Right renal pelvis (tissue), 4 donors: ENCODE measurements at regions not wholly inside any gene's neighbourhood (a gene's known extent, or its start where the extent isn't known, plus 50 kb on each side); places are given as distances from the start of the nearest gene placed in this dataset.
A peak's percentile ranks its signal among the peaks of the same experiment; 100 is the strongest.

Source experiments
- DNase-seq, 4 donors: peaks; one replicate each; pipeline ENCODE4 v3.0.0-alpha.2; 2013; ENCODE audit warnings: low read depth in 4 of 4, low spot score in 3 of 4, missing footprints in 1 of 4

GRCh38 chr11:70641369-70641768 is 243.0 kb downstream of the CTTN start:
- DNase-seq, result no peak

GRCh38 chr11:70642266-70642665 is 243.9 kb downstream of the CTTN start:
- DNase-seq, result no peak

GRCh38 chr11:70643642-70644041 is 245.3 kb downstream of the CTTN start:
- DNase-seq, result no peak

GRCh38 chr11:70644343-70645060 is 246.2 kb downstream of the CTTN start:
- DNase-seq, result no peak

GRCh38 chr11:70645537-70645936 is 247.2 kb downstream of the CTTN start:
- no peak for DNase-seq

GRCh38 chr11:70646272-70647049 is 248.1 kb downstream of the CTTN start:
- DNase-seq, result no peak

- DNase-seq, result no peak
Measured at GRCh38 chr11:70647188-70648166, 249.1 kb downstream of the CTTN start.

- peak; percentile 77 to 88 (median 84) for DNase-seq
Measured at GRCh38 chr11:70650075-70650909, 252.0 kb downstream of the CTTN start.

GRCh38 chr11:70651031-70651430 is 252.7 kb downstream of the CTTN start:
- no peak for DNase-seq

- no peak for DNase-seq
Measured at GRCh38 chr11:70654016-70654415, 255.7 kb downstream of the CTTN start.

- DNase-seq, result no peak
Measured at GRCh38 chr11:70655816-70656215, 257.5 kb downstream of the CTTN start.

GRCh38 chr11:70656252-70656651 is 257.9 kb downstream of the CTTN start:
- no peak for DNase-seq

- no peak for DNase-seq
Measured at GRCh38 chr11:70660059-70660888, 261.9 kb downstream of the CTTN start.

- no peak for DNase-seq
Measured at GRCh38 chr11:70660889-70661197, 262.5 kb downstream of the CTTN start.

GRCh38 chr11:70661761-70662501 is 263.6 kb downstream of the CTTN start:
- DNase-seq, result no peak

GRCh38 chr11:70662691-70663098 is 264.4 kb downstream of the CTTN start:
- DNase-seq, result no peak

GRCh38 chr11:70663815-70664214 is 265.5 kb downstream of the CTTN start:
- no peak for DNase-seq

GRCh38 chr11:70666311-70666710 is 268.0 kb downstream of the CTTN start:
- no peak for DNase-seq

GRCh38 chr11:70667767-70668166 is 269.4 kb downstream of the CTTN start:
- no peak for DNase-seq
